GM21825 (cell line): ENCODE measurements at regions not wholly inside any gene's neighbourhood (a gene's known extent, or its start where the extent isn't known, plus 50 kb on each side); places are given as distances from the start of the nearest gene placed in this dataset.

Experiments used
- ATAC-seq: cut with Tn5 transposase; IDR thresholded peaks from one replicate; pipeline ENCODE4 v1.9.1; 2021; ENCODE audit warnings: mild to moderate bottlenecking, moderate library complexity; ENCODE audit not compliant: unreplicated experiment

GRCh38 chr17:68749349-68750207 lies 148.4 kb upstream of the FAM20A start:
- no peak for ATAC-seq

GRCh38 chr17:68748381-68748780 lies 147.2 kb upstream of the FAM20A start:
- ATAC-seq: no peak

GRCh38 chr17:68740555-68741447 lies 139.6 kb upstream of the FAM20A start:
- no peak for ATAC-seq

GRCh38 chr17:68737761-68738443 lies 136.7 kb upstream of the FAM20A start:
- ATAC-seq: no peak

- ATAC-seq: no peak
These were observed 133.8 kb upstream of the FAM20A start for GRCh38 chr17:68734931-68735330.

- no peak for ATAC-seq
These were observed 133.2 kb upstream of the FAM20A start for GRCh38 chr17:68734187-68734900.

GRCh38 chr17:68733241-68734176 lies 132.3 kb upstream of the FAM20A start:
- no peak for ATAC-seq

- no peak for ATAC-seq
These were observed 131.2 kb upstream of the FAM20A start for GRCh38 chr17:68732301-68732749.

GRCh38 chr17:68731465-68731864 lies 130.3 kb upstream of the FAM20A start:
- no peak for ATAC-seq

GRCh38 chr17:68719431-68719830 lies 118.3 kb upstream of the FAM20A start:
- ATAC-seq: no peak

- ATAC-seq: no peak
These were observed 117.8 kb upstream of the FAM20A start for GRCh38 chr17:68718926-68719325.

GRCh38 chr17:68718465-68718864 lies 117.3 kb upstream of the FAM20A start:
- ATAC-seq: no peak

GRCh38 chr17:68714676-68715075 lies 113.5 kb upstream of the FAM20A start:
- ATAC-seq: no peak

- ATAC-seq: no peak
These were observed 110.7 kb upstream of the FAM20A start for GRCh38 chr17:68711858-68712257.

- no peak for ATAC-seq
These were observed 109.8 kb upstream of the FAM20A start for GRCh38 chr17:68710976-68711375.

- ATAC-seq: no peak
These were observed 109.0 kb upstream of the FAM20A start for GRCh38 chr17:68710035-68710780.

- ATAC-seq: no peak
These were observed 108.3 kb upstream of the FAM20A start for GRCh38 chr17:68709461-68709860.

GRCh38 chr17:68707031-68707430 lies 105.9 kb upstream of the FAM20A start:
- no peak for ATAC-seq
